ENCODE measurements at regions not wholly inside any gene's neighbourhood (a gene's known extent, or its start where the extent isn't known, plus 50 kb on each side); places are given as distances from the start of the nearest gene placed in this dataset.

DNA sequence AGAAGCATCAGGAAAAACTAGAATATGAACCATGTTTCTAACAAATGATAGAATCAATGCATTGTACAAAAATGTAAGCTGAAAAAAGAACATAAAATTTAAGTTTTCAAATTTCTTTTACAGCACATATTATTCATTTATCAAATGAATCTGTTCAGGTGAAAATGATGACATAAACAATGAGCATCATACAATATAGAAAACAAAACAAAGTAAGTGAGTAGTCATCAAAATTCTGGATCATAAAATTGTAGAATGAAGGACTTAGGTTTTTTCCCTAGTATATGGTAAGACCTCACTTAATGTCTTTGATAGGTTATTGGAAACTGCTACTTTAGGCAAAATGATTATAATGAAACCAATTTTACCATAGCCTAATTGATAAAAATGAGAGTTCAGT lies 427.0 kb upstream of the KCNH7 start (continued):
- no peak for TF ChIP-seq CTCF (IDR thresholded peaks at IDR 0.05; ENCODE audit: poor library complexity, severe bottlenecking)
- TF ChIP-seq MXI1 (conservative IDR thresholded peaks at IDR 0.05; ENCODE audit: poor library complexity, severe bottlenecking) = no peak

DNA sequence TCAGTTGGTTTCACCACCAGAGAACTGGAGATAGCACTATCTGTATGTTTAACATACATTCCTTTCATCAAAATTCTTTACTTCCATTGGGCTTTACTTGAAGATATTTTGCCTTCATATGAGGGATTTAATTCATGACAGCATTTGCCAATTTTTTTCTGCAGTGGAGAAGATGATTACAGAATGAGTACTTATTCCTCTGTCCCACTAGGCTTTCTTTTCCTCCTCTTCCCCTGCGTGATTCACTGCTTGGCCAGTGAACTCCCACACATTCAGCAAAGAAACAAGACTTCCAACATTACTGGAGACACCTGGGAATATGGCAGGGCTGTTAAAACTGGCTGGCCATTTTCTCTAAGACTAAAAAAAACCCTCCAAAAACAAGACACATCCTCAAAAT lies 425.8 kb upstream of the KCNH7 start:
- no peak for TF ChIP-seq TAF1 (IDR thresholded peaks at IDR 0.05; ENCODE audit: low read depth)
- Histone ChIP-seq H3K27me3 (ENCODE audit: insufficient read depth, low read depth, low read length) (no peaks in the 10 kb centered on the region), H2AFZ (ENCODE audit: low read depth, low read length) (no peak overlapping the region), H3K4me3 (ENCODE audit: low read length) (no peak overlapping the region), H3K79me2 (replicated peaks; ENCODE audit: insufficient read depth, low read length) (no peaks in the 10 kb centered on the region), H3K9me2 (ENCODE audit: insufficient read depth, low read length) (no peaks in the 10 kb centered on the region), H3K9me3 (ENCODE audit: low read length) (no peaks in the 10 kb centered on the region), H3K27ac (ENCODE audit: low read length) (no peak overlapping the region), H3K4me2 (ENCODE audit: low read length) (no peak overlapping the region), H3K36me3 (ENCODE audit: insufficient read depth, low read length) (no peaks in the 10 kb centered on the region), H4K20me1 (ENCODE audit: insufficient read depth) (no peaks in the 10 kb centered on the region), H3F3A (ENCODE audit: insufficient read depth, low read length, poor library complexity, severe bottlenecking) (no peaks in the 10 kb centered on the region), H3K9ac (ENCODE audit: low read length) (no peak overlapping the region)

- Histone ChIP-seq H3K9me3 (ENCODE audit: low read length) (no peaks in the 10 kb centered on the region), H4K20me1 (ENCODE audit: insufficient read depth) (no peaks in the 10 kb centered on the region), H3K9ac (ENCODE audit: low read length) (no peak overlapping the region), H3F3A (ENCODE audit: insufficient read depth, low read length, poor library complexity, severe bottlenecking) (no peaks in the 10 kb centered on the region), H3K36me3 (ENCODE audit: insufficient read depth, low read length) (no peaks in the 10 kb centered on the region), H3K27ac (ENCODE audit: low read length) (no peak overlapping the region), H3K9me2 (ENCODE audit: insufficient read depth, low read length) (no peaks in the 10 kb centered on the region), H3K27me3 (ENCODE audit: insufficient read depth, low read depth, low read length) (no peaks in the 10 kb centered on the region), H2AFZ (ENCODE audit: low read depth, low read length) (no peak overlapping the region), H3K4me2 (ENCODE audit: low read length) (no peak overlapping the region), H3K4me3 (ENCODE audit: low read length) (no peak overlapping the region), H3K79me2 (replicated peaks; ENCODE audit: insufficient read depth, low read length) (no peaks in the 10 kb centered on the region)
- TF ChIP-seq MXI1 (conservative IDR thresholded peaks at IDR 0.05; ENCODE audit: poor library complexity, severe bottlenecking) (no peak), EZH2 (IDR thresholded peaks at IDR 0.05; ENCODE audit: borderline replicate concordance, insufficient read depth, low read length, poor library complexity, severe bottlenecking) (no peak), TAF1 (IDR thresholded peaks at IDR 0.05; ENCODE audit: low read depth) (no peak), SMC3 (conservative IDR thresholded peaks at IDR 0.05; ENCODE audit: poor library complexity) (no peak), POLR2AphosphoS5 (IDR thresholded peaks at IDR 0.05) (no peak), RAD21 (conservative IDR thresholded peaks at IDR 0.05) (no peak), EP300 (conservative IDR thresholded peaks at IDR 0.05; ENCODE audit: poor library complexity, severe bottlenecking) (no peak), CTCF (IDR thresholded peaks at IDR 0.05; ENCODE audit: poor library complexity, severe bottlenecking) (no peak), REST (IDR thresholded peaks at IDR 0.05; ENCODE audit: borderline replicate concordance) (no peak)
Measured at GRCh38 chr2:163259489-163259888, 420.9 kb upstream of the KCNH7 start.
